K562 (cell line): ENCODE measurements at regions not wholly inside any gene's neighbourhood (a gene's known extent, or its start where the extent isn't known, plus 50 kb on each side); places are given as distances from the start of the nearest gene placed in this dataset.

ENCODE experiments used
- ATAC-seq: fragments of 200-7000 bp; cut with Tn5 transposase; 3 replicates; pipeline ENCODE4 v1.9.1; 2020; ENCODE audit warnings: moderate library complexity
- BruUV-seq: library from RNA; stranded (reverse); fragments of 400-500 nt; replicated peaks from 2 replicates; lab custom pipeline; 2021; lab: Mats Ljungman, UMichigan
- CTCF ChIA-PET: fragments of 300-600 bp; formaldehyde crosslinking; extraction: SDS; loops from one replicate; lab custom pipeline; 2021; ENCODE audit warnings: low intra/inter-chr PET ratio; lab: Yijun Ruan, JAX
- POLR2A ChIA-PET: fragments of 300-600, 350-650 bp; sonication (Branson Sonifier 250); formaldehyde crosslinking; extraction: SDS; loops from one replicate; lab custom pipeline; 2021; ENCODE audit warnings: antibody characterized with exemption, inconsistent platforms; lab: Yijun Ruan, JAX
- DNase-seq, 4 experiments: peaks; one replicate each; pipeline versions ENCODE4 v3.0.0 to v3.0.0-alpha.2; 2011 to 2018; ENCODE audit warnings: low spot score in 3 of 4, mixed read lengths in 3 of 4; ENCODE audit errors: extremely low read depth in 1 of 4
- FAIRE-seq: peaks from 2 replicates; lab custom pipeline; 2011; peaks lifted over from hg19 to GRCh38; lab: Jason Lieb, UNC
- H2AFZ ChIP-seq: 2 replicates; pipeline ENCODE4 v1.6.0; 2011; ENCODE audit warnings: low read depth, low read length, control low read depth, inconsistent platforms
- H3K27ac ChIP-seq: fragments of 200-600 bp; 3 replicates; pipeline ENCODE4 v1.8.0; 2011; ENCODE audit warnings: low read depth, mild to moderate bottlenecking, control low read depth, inconsistent platforms, low read length, moderate library complexity, mixed read lengths; ENCODE audit errors: extremely low read depth
- H3K27me3 ChIP-seq, 2 experiments: fragments of 300-600 bp in 1 of 2; 2 replicates in 1 of 2; 3 replicates in 1 of 2; pipeline versions ENCODE4 v1.6.0 to v1.8.0; 2011; ENCODE audit warnings: inconsistent platforms in 2 of 2, low read length in 2 of 2, mild to moderate bottlenecking in 1 of 2, mixed read lengths in 1 of 2, moderate library complexity in 1 of 2; ENCODE audit not compliant: control insufficient read depth in 2 of 2, insufficient read depth in 2 of 2
- H3K36me3 ChIP-seq: fragments of 300-600 bp; 3 replicates; pipeline ENCODE4 v1.8.0; 2011; ENCODE audit warnings: mild to moderate bottlenecking, low read length, inconsistent platforms; ENCODE audit not compliant: control insufficient read depth, insufficient read depth
- H3K4me1 ChIP-seq, 2 experiments: fragments of 200-600 bp in 1 of 2; replicated peaks in 1 of 2; 2 replicates in 1 of 2; 3 replicates in 1 of 2; pipeline versions ENCODE4 v1.5.1 to v1.8.0; 2011; ENCODE audit warnings: inconsistent platforms in 2 of 2, low read length in 2 of 2, mild to moderate bottlenecking in 1 of 2, mixed read lengths in 1 of 2, moderate library complexity in 1 of 2; ENCODE audit not compliant: control insufficient read depth in 2 of 2, insufficient read depth in 2 of 2
- H3K4me2 ChIP-seq: 2 replicates; pipeline ENCODE4 v1.6.1; 2011; ENCODE audit warnings: low read length, control low read depth, inconsistent platforms, mixed read lengths; ENCODE audit not compliant: insufficient read depth
- H3K4me3 ChIP-seq: fragments of 200-600 bp; sonication (generic), shearing (Covaris generic); 2 replicates; pipeline ENCODE4 v1.5.1; 2016; ENCODE audit warnings: control low read depth, inconsistent platforms
- H3K79me2 ChIP-seq: fragments of 200-600 bp; 3 replicates; pipeline ENCODE4 v1.8.0; 2011; ENCODE audit warnings: low read length, inconsistent platforms; ENCODE audit not compliant: control insufficient read depth, insufficient read depth
- H3K9ac ChIP-seq, 2 experiments: 2 replicates each; pipeline versions ENCODE4 v1.6.0 to v1.6.1; 2011; ENCODE audit warnings: low read depth in 2 of 2, low read length in 2 of 2, control low read depth in 1 of 2, inconsistent platforms in 1 of 2, mild to moderate bottlenecking in 1 of 2, mixed read lengths in 1 of 2; ENCODE audit not compliant: insufficient read depth in 1 of 2
- H3K9me1 ChIP-seq: one replicate; pipeline ENCODE4 v1.6.0; 2011; ENCODE audit warnings: inconsistent platforms, mild to moderate bottlenecking, low read length, moderate library complexity; ENCODE audit not compliant: control insufficient read depth, insufficient read depth
- H3K9me3 ChIP-seq: replicated peaks from 2 replicates; pipeline ENCODE4 v1.5.1; 2011; ENCODE audit warnings: low read depth, low read length, inconsistent platforms; ENCODE audit not compliant: control insufficient read depth, insufficient read depth
- H4K20me1 ChIP-seq: replicated peaks from 2 replicates; pipeline ENCODE4 v1.6.1; 2011; ENCODE audit warnings: low read length, inconsistent platforms, mixed read lengths; ENCODE audit not compliant: control insufficient read depth, insufficient read depth
- BCLAF1 ChIP-seq, 2 experiments: fragments of 450-650 bp in 1 of 2; IDR thresholded peaks; 2 replicates each; pipeline ENCODE4 v1.6.1; 2011 to 2017; ENCODE audit warnings: low read depth in 2 of 2, antibody characterized with exemption in 1 of 2, borderline replicate concordance in 1 of 2, low read length in 1 of 2, mild to moderate bottlenecking in 1 of 2, mixed read lengths in 1 of 2; ENCODE audit not compliant: control insufficient read depth in 1 of 2
- CREB1 ChIP-seq, 2 experiments: sonication (generic) in 1 of 2; formaldehyde crosslinking in 1 of 2; IDR thresholded peaks; 2 replicates each; pipeline versions ENCODE4 v1.6.1 to v1.8.0; 2012 to 2022; ENCODE audit warnings: inconsistent platforms in 1 of 2, mild to moderate bottlenecking in 1 of 2, missing genetic modification reagents in 1 of 2, moderate library complexity in 1 of 2
- ERF ChIP-seq: fragments of 450-650 bp; formaldehyde crosslinking; IDR thresholded peaks from 2 replicates; pipeline ENCODE4 v1.4.0; 2020; ENCODE audit warnings: mild to moderate bottlenecking, mixed read lengths
- ETV6 ChIP-seq, 3 experiments: fragments of 150-350 bp in 1 of 3; sonication (generic) in 1 of 3; formaldehyde crosslinking in 1 of 3; IDR thresholded peaks; 2 replicates each; pipeline versions ENCODE4 v1.6.1 to v1.8.0; 2014 to 2022; ENCODE audit warnings: borderline replicate concordance in 2 of 3, low read depth in 2 of 3, antibody characterized with exemption in 1 of 3, low read length in 1 of 3, mild to moderate bottlenecking in 1 of 3, missing genetic modification reagents in 1 of 3
- GABPB2 ChIP-seq: fragments of 250-450 bp; sonication (Bioruptor Pico); conservative IDR thresholded peaks from 2 replicates; pipeline ENCODE4 v1.5.1; 2021; ENCODE audit warnings: mild to moderate bottlenecking
- HDAC6 ChIP-seq: IDR thresholded peaks from 2 replicates; pipeline ENCODE4 v1.6.1; 2012; ENCODE audit warnings: low read depth, mild to moderate bottlenecking, control low read depth, inconsistent platforms, low read length, moderate library complexity
- HES1 ChIP-seq: fragments of 450-650 bp; IDR thresholded peaks from 2 replicates; pipeline ENCODE4 v1.6.1; 2016; ENCODE audit warnings: low read depth, mild to moderate bottlenecking, moderate library complexity
- MCM7 ChIP-seq, 2 experiments: fragments of 450-650 bp; IDR thresholded peaks; 2 replicates each; pipeline ENCODE4 v1.6.1; 2016 to 2018
- NELFE ChIP-seq: IDR thresholded peaks from 2 replicates; pipeline ENCODE4 v1.6.1; 2011; ENCODE audit warnings: mild to moderate bottlenecking; ENCODE audit not compliant: insufficient read depth, insufficient read length
- NR4A1 ChIP-seq, 2 experiments: fragments of 250-450 bp in 1 of 2; fragments of 450-650 bp in 1 of 2; sonication (Bioruptor Pico) in 1 of 2; IDR thresholded peaks; 2 replicates each; pipeline versions ENCODE4 v1.4.0 to v1.6.1; 2016 to 2020; ENCODE audit warnings: mild to moderate bottlenecking in 2 of 2, missing compliant biosample characterization in 1 of 2, missing genetic modification characterization in 1 of 2, moderate library complexity in 1 of 2
- RBM14 ChIP-seq: fragments of 200-400 bp; formaldehyde crosslinking; IDR thresholded peaks from 2 replicates; pipeline ENCODE4 v1.6.1; 2018; ENCODE audit warnings: low read depth, mild to moderate bottlenecking, low read length, moderate library complexity, borderline replicate concordance; ENCODE audit not compliant: insufficient read depth
- RBM17 ChIP-seq: fragments of 200-400 bp; formaldehyde crosslinking; IDR thresholded peaks from 2 replicates; pipeline ENCODE4 v1.6.1; 2017; ENCODE audit warnings: low read depth, mild to moderate bottlenecking, low read length, borderline replicate concordance
- RNF2 ChIP-seq: sonication (generic); IDR thresholded peaks from 2 replicates; pipeline ENCODE4 v1.6.1; 2016
- SOX6 ChIP-seq: fragments of 450-650 bp; IDR thresholded peaks from 2 replicates; pipeline ENCODE4 v1.6.1; 2014; ENCODE audit warnings: mild to moderate bottlenecking
- SRSF3 ChIP-seq: fragments of 200-400 bp; formaldehyde crosslinking; IDR thresholded peaks from 2 replicates; pipeline ENCODE4 v1.6.1; 2016; ENCODE audit warnings: mild to moderate bottlenecking, low read length, moderate library complexity; ENCODE audit not compliant: insufficient read depth
- YBX1 ChIP-seq: fragments of 450-650 bp; IDR thresholded peaks from 2 replicates; pipeline ENCODE4 v1.7.1; 2016; ENCODE audit warnings: mild to moderate bottlenecking
- ZNF133 ChIP-seq: fragments of 250-450 bp; sonication (Bioruptor Pico); IDR thresholded peaks from 2 replicates; pipeline ENCODE4 v1.4.0; 2020; ENCODE audit warnings: mild to moderate bottlenecking
- ZNF23 ChIP-seq: fragments of 250-450 bp; sonication (Bioruptor Pico); IDR thresholded peaks from 2 replicates; pipeline ENCODE4 v1.4.0; 2020; ENCODE audit warnings: mild to moderate bottlenecking
- ZNF277 ChIP-seq: fragments of 250-450 bp; sonication (Bioruptor Pico); IDR thresholded peaks from 2 replicates; pipeline ENCODE4 v1.8.0; 2022; ENCODE audit warnings: inconsistent platforms, mild to moderate bottlenecking, moderate library complexity, borderline replicate concordance
- WGBS: fragments of 100-300 bp; shearing (Covaris generic); methylation state at CpG from one replicate; pipeline ENCODE4 v1.1.6; 2016; ENCODE audit warnings: low coverage, mixed read lengths; ENCODE audit not compliant: insufficient coverage; ENCODE audit errors: missing lambda C conversion rate; 5-methylcytosine and 5-hydroxymethylcytosine counted together
- in situ Hi-C: fragments of 300-500 bp; cut with MboI; formaldehyde crosslinking; loops from 4 replicates; pipeline ENCODE4 v1.15.0; 2018; ENCODE audit warnings: inconsistent platforms, mixed read lengths
- intact Hi-C: fragments of 100-400 bp; cut with micrococcal nuclease; formaldehyde crosslinking; loops from 2 replicates; pipeline ENCODE4 v1.14.2; 2022

GRCh38 chr14:40623643-40624042 is 983.0 kb upstream of the LRFN5 start:
- no peaks in the 10 kb centered on the region for H3K36me3 ChIP-seq
- FAIRE-seq: no peak
- H3K9me3 ChIP-seq: no peaks in the 10 kb centered on the region
- no TSS peak for BruUV-seq
- H3K9me1 ChIP-seq: no peaks in the 10 kb centered on the region
- ChIA-PET POLR2A (no interaction called here), CTCF (no interaction called here)
- no peak overlapping the region for H3K4me3 ChIP-seq
- no peaks in the 10 kb centered on the region for H3K4me1 ChIP-seq
- no peak overlapping the region for H3K9ac ChIP-seq
- H3K79me2 ChIP-seq: no peaks in the 10 kb centered on the region
- no peak overlapping the region for H3K27ac ChIP-seq
- no peaks in the 10 kb centered on the region for H3K27me3 ChIP-seq
- H3K4me2 ChIP-seq: no peak overlapping the region
- DNase-seq: no peak
- H2AFZ ChIP-seq: no peak overlapping the region
- WGBS: 0% methylated on average over 2 of the region's 2 CpGs
- ATAC-seq: no peak
- no peaks in the 10 kb centered on the region for H4K20me1 ChIP-seq
- intact Hi-C loops (no loop called here), in situ Hi-C loops (no loop called here)
- TF ChIP-seq HDAC6 (no peak), NR4A1 (CRISPR knock-in tag; IDR thresholded peaks at IDR 0.05) (no peak), NR4A1 (tag; IDR thresholded peaks at IDR 0.05) (no peak), ETV6 (IDR thresholded peaks at IDR 0.05; ENCODE audit: borderline replicate concordance in 1 of 2, low read depth in 2 of 2, low read length in 1 of 2) (no peak), ETV6 (CRISPR knock-in tag; IDR thresholded peaks at IDR 0.05; ENCODE audit: borderline replicate concordance) (no peak), RBM17 (no peak), ZNF277 (CRISPR knock-in tag) (no peak), SRSF3 (no peak), NELFE (no peak), HES1 (no peak), RBM14 (no peak), CREB1 (IDR thresholded peaks at IDR 0.05) (no peak), CREB1 (CRISPR knock-in tag; IDR thresholded peaks at IDR 0.05) (no peak), ERF (CRISPR knock-in tag) (no peak), GABPB2 (CRISPR knock-in tag) (no peak), ZNF133 (CRISPR knock-in tag) (no peak), ZNF23 (CRISPR knock-in tag) (no peak), YBX1 (no peak), SOX6 (no peak), RNF2 (no peak), MCM7 (IDR thresholded peaks at IDR 0.05) (no peak), BCLAF1 (IDR thresholded peaks at IDR 0.05; ENCODE audit: borderline replicate concordance in 1 of 2, control insufficient read depth in 1 of 2, low read depth in 2 of 2, low read length in 1 of 2) (no peak)
